ENCODE measurements at regions not wholly inside any gene's neighbourhood (a gene's known extent, or its start where the extent isn't known, plus 50 kb on each side); places are given as distances from the start of the nearest gene placed in this dataset.
"Not testable (repeated sequence)": the region's sequence is repeated elsewhere in the genome, so short reads cannot be mapped to it uniquely, and the experiment has no call there.

- DNase-seq (ENCODE audit: low read depth, low spot score), result no peak
Observed at GRCh38 chr20:53891306-53891894, 179.0 kb downstream of the BCAS1 start.

DNA sequence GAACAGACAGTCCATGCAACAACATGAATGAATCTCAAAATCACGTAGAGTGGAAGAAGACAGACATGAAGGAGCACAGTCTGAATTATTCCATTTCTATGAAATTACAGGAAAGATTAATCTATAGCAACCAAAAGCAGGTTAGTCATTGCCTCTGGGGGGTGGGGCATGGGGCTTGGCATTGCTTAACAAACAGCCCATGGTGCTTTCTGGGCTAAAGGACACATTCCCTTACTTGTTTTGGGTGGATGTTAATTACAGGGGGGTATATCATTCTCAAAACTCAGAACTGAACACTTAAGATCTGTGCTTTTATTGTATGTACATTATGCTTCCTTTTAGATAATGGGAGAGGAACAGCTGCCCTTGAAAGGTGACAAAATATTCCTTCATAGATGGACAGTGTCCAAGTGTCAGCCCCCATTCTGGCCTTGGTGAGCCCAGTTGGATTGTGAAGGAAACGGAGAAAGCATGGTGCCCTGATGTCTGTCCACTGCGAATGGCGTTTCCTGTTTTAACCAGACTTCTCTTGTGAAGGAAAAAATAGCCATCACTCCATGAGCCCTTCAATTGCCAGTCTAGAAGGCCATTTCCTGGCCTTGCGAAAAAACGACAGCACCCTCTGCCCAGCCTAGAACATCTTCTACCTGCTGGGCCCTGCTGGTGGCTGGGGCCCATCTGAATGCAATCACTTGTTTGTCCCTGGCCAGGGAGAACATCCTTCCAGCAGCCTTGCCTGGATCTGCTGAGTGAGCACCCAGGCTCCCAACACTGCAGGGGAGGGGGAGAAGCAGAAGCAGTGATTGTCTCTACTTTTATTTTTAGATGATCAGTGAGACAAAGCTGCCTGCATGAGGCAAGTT is 179.7 kb downstream of the BCAS1 start:
- no peak for DNase-seq (ENCODE audit: low read depth, low spot score)

GRCh38 chr20:53889411-53890148 is 180.8 kb downstream of the BCAS1 start:
- no peak for DNase-seq (ENCODE audit: low read depth, low spot score)

DNA sequence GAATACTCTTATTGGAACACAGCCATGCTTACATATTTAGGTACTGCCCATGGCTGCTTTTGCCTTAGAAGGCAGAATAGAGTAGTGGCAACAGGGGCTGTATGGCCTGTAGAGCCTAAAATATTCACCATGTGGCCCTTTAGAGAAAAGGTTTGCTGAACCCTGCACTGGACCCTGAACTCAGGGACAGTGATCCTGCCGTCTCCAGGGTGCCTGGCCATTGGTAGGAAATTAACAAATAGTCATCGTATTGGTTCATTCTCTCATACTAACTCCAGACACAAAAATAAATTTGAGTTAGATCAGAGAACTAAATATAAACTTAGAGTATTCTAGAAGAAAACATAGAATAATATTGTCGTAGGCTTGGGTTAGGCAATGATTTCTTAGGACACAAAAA is 181.4 kb downstream of the BCAS1 start:
- DNase-seq (ENCODE audit: low read depth, low spot score), result no peak

DNA sequence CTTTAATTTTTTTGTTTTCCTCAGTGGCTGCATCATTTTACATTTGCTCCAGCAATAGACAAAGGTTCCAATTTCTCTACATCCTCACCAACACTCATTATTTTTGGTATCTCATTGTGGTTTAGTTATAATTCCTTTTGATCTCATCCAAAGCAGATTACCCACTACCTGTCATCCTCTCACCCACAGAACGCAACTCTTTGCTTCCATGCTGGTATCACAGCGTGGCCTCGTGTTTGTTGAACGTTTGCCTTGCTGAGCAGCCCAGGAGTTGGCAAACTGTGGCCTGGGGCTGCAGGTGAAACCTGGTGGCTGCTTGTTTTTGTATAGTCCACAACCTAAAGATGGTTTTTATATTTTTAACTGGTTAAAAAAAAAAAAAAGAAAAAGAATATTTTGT is 181.9 kb downstream of the BCAS1 start:
- DNase-seq (ENCODE audit: low read depth, low spot score), result no peak

DNA sequence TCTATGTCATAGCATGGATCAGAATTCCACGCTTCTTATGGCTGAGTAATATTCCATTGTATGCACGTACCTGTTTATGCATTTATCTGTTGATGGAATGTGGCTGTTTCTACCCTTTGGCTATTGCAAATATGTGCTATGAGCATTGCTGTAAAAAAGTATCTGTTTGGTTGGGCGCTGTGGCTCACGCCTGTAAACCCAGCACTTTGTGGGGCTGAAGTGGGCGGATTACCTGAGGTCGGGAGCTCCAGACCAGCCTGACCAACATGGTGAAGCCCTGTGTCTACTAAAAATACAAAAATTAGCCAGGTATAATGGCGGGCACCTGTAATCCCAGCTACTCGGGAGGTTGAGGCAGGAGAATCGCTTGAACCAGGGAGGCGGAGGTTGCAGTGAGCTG is 182.4 kb downstream of the BCAS1 start:
- DNase-seq (ENCODE audit: low read depth, low spot score), result no peak

DNA sequence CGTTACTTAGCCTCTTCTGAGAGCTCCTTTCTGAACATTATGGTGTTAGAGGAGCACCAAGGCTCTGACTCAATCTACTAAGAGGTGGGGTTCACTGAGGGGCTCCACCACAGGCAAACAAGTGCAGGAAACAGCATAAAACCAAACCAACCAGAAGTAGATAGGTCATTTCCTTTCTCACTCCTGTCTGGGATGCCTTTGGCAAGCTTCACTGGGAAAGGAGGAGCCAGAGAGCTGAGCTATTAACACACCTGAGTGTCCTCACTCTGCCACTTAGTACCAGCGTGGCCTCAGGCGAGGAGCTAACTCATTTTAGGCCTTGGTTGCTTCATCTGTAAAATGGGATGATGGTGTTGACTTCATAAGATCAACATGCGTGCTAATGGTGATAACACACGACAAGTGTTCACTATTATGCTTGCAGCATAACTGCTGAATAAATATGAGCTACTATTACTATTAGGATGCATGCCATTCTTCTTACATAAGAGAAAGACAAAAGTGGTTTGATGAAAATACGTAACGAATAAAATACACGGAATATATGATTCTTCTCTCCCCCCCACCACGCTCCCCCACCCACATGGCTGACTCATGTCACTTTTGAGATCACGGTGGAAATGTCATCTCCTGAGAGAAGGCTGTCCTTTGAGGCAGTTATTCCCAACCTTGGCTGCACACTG is 185.4 kb downstream of the BCAS1 start:
- DNase-seq (ENCODE audit: low read depth, low spot score), result no peak

GRCh38 chr20:53883098-53883911 is 187.1 kb downstream of the BCAS1 start:
- DNase-seq (ENCODE audit: low read depth, low spot score), result no peak

DNA sequence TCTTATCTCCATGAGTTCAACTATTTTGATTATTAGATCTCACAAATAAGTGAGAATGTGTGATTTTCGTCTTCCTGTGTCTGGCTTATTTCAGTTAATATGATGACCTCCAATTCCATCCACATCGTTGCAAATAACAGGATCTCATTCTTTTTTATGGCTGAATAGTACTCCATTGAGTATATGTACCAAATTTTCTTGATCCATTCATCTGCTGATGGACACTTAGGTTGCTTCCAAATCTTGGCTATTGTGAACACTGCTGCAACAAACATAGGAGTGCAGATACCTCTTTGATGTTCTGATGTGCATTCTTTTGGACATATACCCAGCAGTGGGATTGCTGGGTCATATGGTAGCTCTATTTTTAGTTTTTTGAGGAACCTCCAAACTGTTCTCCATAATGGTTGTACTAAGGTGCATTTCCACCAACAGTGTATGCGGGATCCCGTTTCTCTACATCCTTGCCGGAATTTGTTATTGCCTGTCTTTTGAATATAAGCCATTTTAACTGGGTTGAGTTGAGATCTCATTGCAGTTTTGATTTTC is 187.9 kb downstream of the BCAS1 start:
- DNase-seq (ENCODE audit: low read depth, low spot score), result not testable (repeated sequence)

DNA sequence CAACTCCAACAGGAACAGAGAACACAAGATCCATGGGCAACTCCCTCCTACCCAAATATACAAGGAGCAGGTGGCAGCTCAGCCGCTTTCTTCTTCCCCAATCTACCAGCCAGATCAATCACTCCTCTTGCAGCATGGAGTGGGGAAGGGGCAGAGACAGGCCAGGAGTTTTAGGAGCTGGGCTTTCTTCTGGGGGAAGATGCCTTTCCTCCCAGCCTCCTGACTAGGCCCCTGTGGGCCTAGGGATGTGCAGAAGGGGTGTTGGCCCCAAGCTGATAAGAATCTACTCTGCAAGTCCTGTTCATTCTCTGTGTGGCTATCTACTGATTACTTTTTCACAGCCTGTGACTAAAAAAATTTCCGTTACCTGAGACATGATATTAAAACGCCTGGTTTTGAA is 189.0 kb downstream of the BCAS1 start:
- DNase-seq (ENCODE audit: low read depth, low spot score), result no peak

- no peak for DNase-seq (ENCODE audit: low read depth, low spot score)
Observed at GRCh38 chr20:53880108-53880641, 190.2 kb downstream of the BCAS1 start.

DNA sequence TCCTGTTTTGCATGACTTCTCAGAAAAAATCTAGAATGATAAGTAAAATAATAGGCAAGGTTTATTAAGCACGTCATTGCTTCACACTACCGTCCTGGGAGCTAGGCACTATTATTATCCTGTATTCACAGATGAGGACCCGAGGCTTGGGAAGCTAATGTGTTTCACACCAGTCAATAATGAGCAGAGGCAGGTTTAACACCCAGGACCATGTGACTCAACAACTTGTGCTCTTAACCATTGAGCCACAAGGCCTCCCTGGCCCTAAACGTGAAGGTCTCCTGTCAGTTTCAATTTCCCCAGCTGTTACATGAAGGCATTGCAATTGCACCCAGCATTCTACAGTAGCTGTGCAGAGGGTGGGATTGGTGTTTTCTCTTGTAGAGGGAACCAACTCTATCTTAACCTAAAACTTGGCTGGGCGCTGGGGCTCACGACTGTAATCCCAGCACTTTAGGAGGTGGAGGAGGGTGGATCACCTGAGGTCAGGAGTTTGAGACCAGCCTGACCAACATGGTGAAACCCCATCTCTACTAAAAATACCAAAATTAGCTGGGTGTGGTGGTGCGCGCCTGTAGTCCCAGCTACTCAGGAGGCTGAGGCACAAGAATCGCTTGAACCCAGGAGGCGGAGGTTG is 191.2 kb downstream of the BCAS1 start:
- DNase-seq (ENCODE audit: low read depth, low spot score), result no peak

DNA sequence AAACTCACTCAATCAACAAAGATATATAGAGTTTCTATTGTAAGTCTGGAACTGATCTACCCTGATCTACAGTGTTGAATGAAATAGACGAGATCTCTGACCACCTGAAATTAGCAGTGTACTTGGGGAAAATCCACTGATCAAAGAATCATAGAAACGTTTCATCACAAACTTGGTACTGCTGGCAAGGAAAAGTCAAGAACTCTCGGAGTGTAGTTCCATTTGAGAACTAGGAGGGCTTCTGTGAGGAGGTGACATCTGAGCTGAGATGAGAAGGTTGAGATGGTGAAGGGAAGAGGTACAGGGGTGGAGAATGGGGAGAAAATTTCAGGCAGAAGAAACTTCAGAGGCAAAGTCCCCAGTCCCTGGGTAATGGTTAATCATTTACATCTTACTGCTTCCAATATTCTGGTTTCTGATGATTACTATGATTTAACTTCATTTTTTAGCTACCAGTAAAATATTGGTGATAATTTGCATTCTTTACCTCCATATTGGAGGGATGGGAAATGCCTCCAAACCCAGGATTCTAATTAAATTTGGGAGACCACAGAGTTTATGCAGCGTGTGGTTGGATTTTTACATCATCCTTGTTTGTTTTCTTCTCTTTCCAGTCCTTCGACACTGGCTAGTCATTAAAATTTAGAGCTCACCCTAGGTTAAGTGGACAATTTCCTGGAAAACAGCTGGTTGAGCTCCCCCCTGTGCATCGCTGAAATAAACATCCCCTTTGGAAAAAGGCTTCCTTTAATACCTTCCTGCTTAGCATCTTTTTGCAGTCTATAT is 191.9 kb downstream of the BCAS1 start:
- no peak for DNase-seq (ENCODE audit: low read depth, low spot score)

- DNase-seq (ENCODE audit: low read depth, low spot score), result no peak
Observed at GRCh38 chr20:53876956-53877355, 193.4 kb downstream of the BCAS1 start.

DNA sequence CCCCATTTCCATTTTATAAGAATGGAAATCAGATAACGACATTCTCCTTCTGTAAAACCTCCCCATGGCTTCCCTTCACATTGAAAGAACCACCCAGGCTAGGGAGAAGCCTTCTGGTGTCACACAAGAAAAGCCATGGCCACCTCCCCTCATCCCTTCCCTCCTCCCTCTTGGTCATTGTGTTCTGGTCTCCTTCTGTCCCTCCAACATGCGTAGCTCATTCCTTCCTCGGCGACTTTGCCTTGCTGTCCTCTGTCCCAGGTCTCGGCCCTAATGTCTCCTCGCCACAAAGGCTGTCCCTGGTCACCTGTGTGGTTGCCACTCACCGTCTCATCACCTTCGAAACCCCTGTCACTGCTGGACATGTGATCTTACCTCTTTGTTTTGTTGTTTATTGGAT is 193.9 kb downstream of the BCAS1 start:
- no peak for DNase-seq (ENCODE audit: low read depth, low spot score)

DNA sequence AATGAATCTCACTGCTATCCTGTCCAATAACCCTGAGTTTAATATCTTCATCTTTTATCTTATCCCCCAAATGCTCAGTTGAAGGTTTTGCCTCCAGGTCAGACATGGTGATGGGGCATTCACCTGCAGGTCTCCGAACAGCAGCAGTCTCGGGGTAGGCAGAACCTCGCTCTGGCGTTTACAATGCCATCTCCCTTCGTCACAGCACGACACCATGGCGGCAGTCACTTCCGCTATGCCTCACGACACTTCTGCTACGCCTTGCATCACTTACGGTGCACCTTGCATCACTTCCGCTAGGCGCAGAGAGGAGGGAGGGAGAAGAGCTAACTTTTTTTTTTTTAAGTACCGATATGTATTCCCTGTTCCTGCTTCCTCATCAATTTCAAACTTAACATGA is 194.9 kb downstream of the BCAS1 start:
- no peak for DNase-seq (ENCODE audit: low read depth, low spot score)

DNA sequence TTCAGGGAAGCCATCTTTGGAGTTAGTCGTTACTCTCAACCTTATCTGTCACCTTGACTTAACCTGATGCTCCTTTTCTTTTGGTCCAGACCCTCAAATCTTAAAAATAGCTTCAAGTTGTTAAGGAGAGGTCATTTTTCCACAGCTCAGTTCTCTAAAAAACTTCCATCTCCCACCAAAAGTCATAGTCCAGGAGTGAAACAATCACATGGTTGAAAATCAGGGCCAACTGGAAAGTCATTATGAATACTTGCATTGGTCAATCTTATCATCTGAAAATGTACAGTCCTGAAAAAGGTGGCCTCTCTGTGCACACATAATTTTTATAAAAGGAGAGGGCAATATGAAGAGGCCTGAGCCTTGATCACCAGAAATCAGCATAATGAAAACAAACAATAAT is 195.7 kb downstream of the BCAS1 start:
- no peak for DNase-seq (ENCODE audit: low read depth, low spot score)

- no peak for DNase-seq (ENCODE audit: low read depth, low spot score)
Observed at GRCh38 chr20:53874104-53874503, 196.3 kb downstream of the BCAS1 start.

DNA sequence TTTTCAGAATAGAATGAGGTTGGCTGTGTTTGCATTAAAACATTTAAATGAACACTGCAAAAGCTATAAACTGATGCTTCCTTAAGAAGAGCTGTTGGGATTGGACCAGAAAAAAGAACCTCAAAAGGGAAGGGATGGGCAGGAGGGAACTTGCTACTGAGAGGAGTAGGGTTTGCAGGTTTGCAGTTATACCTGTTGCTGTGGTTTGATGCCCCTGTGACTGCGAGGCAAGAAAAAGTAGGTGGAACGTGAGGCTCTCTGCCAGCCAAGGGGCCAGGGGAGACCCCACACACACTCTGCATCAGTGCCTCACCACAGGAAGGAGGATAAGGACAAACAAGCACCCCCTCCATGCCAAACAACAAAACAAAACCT is 197.2 kb downstream of the BCAS1 start:
- no peak for DNase-seq (ENCODE audit: low read depth, low spot score)

All from pulmonary artery endothelial cell (primary cell).